ENCODE measurements at regions not wholly inside any gene's neighbourhood (a gene's known extent, or its start where the extent isn't known, plus 50 kb on each side); places are given as distances from the start of the nearest gene placed in this dataset.
"Not testable (repeated sequence)": the region's sequence is repeated elsewhere in the genome, so short reads cannot be mapped to it uniquely, and the experiment has no call there.

GRCh38 chr17:21558921-21559320, 133.4 kb upstream of the KCNJ18 start:
- not testable (repeated sequence) for DNase-seq

- no peak for DNase-seq
These were observed 128.1 kb upstream of the KCNJ18 start for GRCh38 chr17:21564262-21564661.

GRCh38 chr17:21564757-21565156, 127.6 kb upstream of the KCNJ18 start:
- DNase-seq = not testable (repeated sequence)

- DNase-seq = not testable (repeated sequence)
These were observed 121.9 kb upstream of the KCNJ18 start for GRCh38 chr17:21570427-21570826.

- DNase-seq = not testable (repeated sequence)
These were observed 120.2 kb upstream of the KCNJ18 start for GRCh38 chr17:21572148-21572547.

- not testable (repeated sequence) for DNase-seq
These were observed 118.9 kb upstream of the KCNJ18 start for GRCh38 chr17:21573271-21573960.

GRCh38 chr17:21573961-21574610, 118.2 kb upstream of the KCNJ18 start:
- DNase-seq = no peak

GRCh38 chr17:21574611-21575255, 117.6 kb upstream of the KCNJ18 start:
- not testable (repeated sequence) for DNase-seq

GRCh38 chr17:21578783-21579182, 113.5 kb upstream of the KCNJ18 start:
- DNase-seq = not testable (repeated sequence)

- no peak for DNase-seq
These were observed 99.5 kb upstream of the KCNJ18 start for GRCh38 chr17:21592774-21593173.

- not testable (repeated sequence) for DNase-seq
These were observed 98.7 kb upstream of the KCNJ18 start for GRCh38 chr17:21593452-21594105.

GRCh38 chr17:21595086-21595485, 97.2 kb upstream of the KCNJ18 start:
- DNase-seq = no peak

GRCh38 chr17:21602176-21602575, 90.1 kb upstream of the KCNJ18 start:
- DNase-seq = no peak

GRCh38 chr17:21603292-21603691, 89.0 kb upstream of the KCNJ18 start:
- DNase-seq = not testable (repeated sequence)

GRCh38 chr17:21611443-21611842, 80.9 kb upstream of the KCNJ18 start:
- DNase-seq = not testable (repeated sequence)

GRCh38 chr17:21612123-21613070, 79.9 kb upstream of the KCNJ18 start:
- not testable (repeated sequence) for DNase-seq

- no peak for DNase-seq
These were observed 79.3 kb upstream of the KCNJ18 start for GRCh38 chr17:21613071-21613429.

- not testable (repeated sequence) for DNase-seq
These were observed 65.3 kb upstream of the KCNJ18 start for GRCh38 chr17:21626987-21627386.

All from DMS79 treated with DMSO at 0.1 percent for 48 hours (cell line).